PC-3 (cell line): ENCODE measurements at regions not wholly inside any gene's neighbourhood (a gene's known extent, or its start where the extent isn't known, plus 50 kb on each side); places are given as distances from the start of the nearest gene placed in this dataset.

Source experiments
- ATAC-seq: fragments of 200-7000 bp; cut with Tn5 transposase; 2 replicates; pipeline ENCODE4 v1.9.1; 2020; ENCODE audit warnings: mild to moderate bottlenecking, moderate library complexity
- BruUV-seq: library from RNA; stranded (reverse); fragments of 400-500 nt; replicated peaks from 2 replicates; lab custom pipeline; 2021; lab: Mats Ljungman, UMichigan
- CTCF ChIA-PET: fragments of 300-600 bp; sonication (Branson Sonifier 250); formaldehyde crosslinking; loops from one replicate; lab custom pipeline; 2022; ENCODE audit warnings: antibody characterized with exemption; lab: Charles Lee
- POLR2A ChIA-PET: fragments of 300-600 bp; sonication (Branson Sonifier 250); formaldehyde crosslinking; loops from one replicate; lab custom pipeline; 2022; ENCODE audit warnings: antibody characterized with exemption; ENCODE audit not compliant: unreplicated experiment; lab: Charles Lee
- DNase-seq: peaks from one replicate; pipeline ENCODE4 v3.0.0-alpha.2; 2015
- H2AFZ ChIP-seq: fragments of 300-600 bp; sonication (generic); 2 replicates; pipeline ENCODE4 v1.6.0; 2016; ENCODE audit warnings: antibody characterized with exemption, low read length
- H3F3A ChIP-seq: fragments of 300-600 bp; sonication (generic); one replicate; pipeline ENCODE4 v1.6.0; 2017; ENCODE audit warnings: antibody characterized with exemption, low read length, control low read depth, mild to moderate bottlenecking; ENCODE audit not compliant: unreplicated experiment
- H3K27ac ChIP-seq: fragments of 300-600 bp; sonication (generic); 2 replicates; pipeline ENCODE4 v1.5.1; 2016; ENCODE audit warnings: mild to moderate bottlenecking, low read length
- H3K27me3 ChIP-seq: fragments of 300-600 bp; sonication (generic); 2 replicates; pipeline ENCODE4 v1.6.1; 2016; ENCODE audit warnings: low read length, mixed read lengths
- H3K36me3 ChIP-seq: fragments of 300-600 bp; sonication (generic); 2 replicates; pipeline ENCODE4 v1.6.1; 2016; ENCODE audit warnings: low read depth, mixed run types, low read length, mixed read lengths
- H3K4me1 ChIP-seq: fragments of 300-600 bp; sonication (generic); 2 replicates; pipeline ENCODE4 v1.5.1; 2016; ENCODE audit warnings: low read length; ENCODE audit not compliant: insufficient read depth
- H3K4me2 ChIP-seq: fragments of 300-600 bp; sonication (generic); 2 replicates; pipeline ENCODE4 v1.6.0; 2016; ENCODE audit warnings: low read length
- H3K4me3 ChIP-seq: fragments of 300-600 bp; sonication (generic); 2 replicates; pipeline ENCODE4 v1.5.1; 2016; ENCODE audit warnings: mild to moderate bottlenecking, low read length, mixed read lengths
- H3K79me2 ChIP-seq: fragments of 300-600 bp; sonication (generic); 2 replicates; pipeline ENCODE4 v1.6.1; 2017; ENCODE audit warnings: low read length, mixed read lengths
- H3K9ac ChIP-seq: fragments of 300-600 bp; sonication (generic); 2 replicates; pipeline ENCODE4 v1.6.0; 2016; ENCODE audit warnings: mild to moderate bottlenecking, low read length
- H3K9me2 ChIP-seq: fragments of 300-600 bp; sonication (generic); replicated peaks from 2 replicates; pipeline ENCODE4 v1.6.1; 2016; ENCODE audit warnings: mixed run types, low read length, mixed read lengths
- H3K9me3 ChIP-seq: fragments of 300-600 bp; sonication (generic); 2 replicates; pipeline ENCODE4 v1.6.1; 2016; ENCODE audit warnings: low read length, mixed read lengths
- H4K20me1 ChIP-seq: fragments of 300-600 bp; sonication (generic); 2 replicates; pipeline ENCODE4 v1.6.1; 2016; ENCODE audit warnings: low read length, mixed read lengths
- CTCF ChIP-seq: fragments of 300-600 bp; sonication (generic); conservative IDR thresholded peaks from 2 replicates; pipeline ENCODE4 v1.5.1; 2017; ENCODE audit warnings: antibody characterized with exemption, low read depth, mild to moderate bottlenecking, low read length
- EZH2 ChIP-seq: fragments of 300-600 bp; sonication (generic); IDR thresholded peaks from one replicate; pipeline ENCODE4 v1.6.1; 2017; ENCODE audit warnings: antibody characterized with exemption, mild to moderate bottlenecking, low read length; ENCODE audit not compliant: unreplicated experiment
- EZH2phosphoT487 ChIP-seq: fragments of 300-600 bp; sonication (generic); IDR thresholded peaks from 2 replicates; pipeline ENCODE4 v1.6.1; 2018; ENCODE audit warnings: mild to moderate bottlenecking, antibody characterized with exemption, low read length, borderline replicate concordance
- intact Hi-C: fragments of 100-400 bp; cut with micrococcal nuclease; formaldehyde crosslinking; loops from 2 replicates; pipeline ENCODE4 v1.9.0; 2023

DNA sequence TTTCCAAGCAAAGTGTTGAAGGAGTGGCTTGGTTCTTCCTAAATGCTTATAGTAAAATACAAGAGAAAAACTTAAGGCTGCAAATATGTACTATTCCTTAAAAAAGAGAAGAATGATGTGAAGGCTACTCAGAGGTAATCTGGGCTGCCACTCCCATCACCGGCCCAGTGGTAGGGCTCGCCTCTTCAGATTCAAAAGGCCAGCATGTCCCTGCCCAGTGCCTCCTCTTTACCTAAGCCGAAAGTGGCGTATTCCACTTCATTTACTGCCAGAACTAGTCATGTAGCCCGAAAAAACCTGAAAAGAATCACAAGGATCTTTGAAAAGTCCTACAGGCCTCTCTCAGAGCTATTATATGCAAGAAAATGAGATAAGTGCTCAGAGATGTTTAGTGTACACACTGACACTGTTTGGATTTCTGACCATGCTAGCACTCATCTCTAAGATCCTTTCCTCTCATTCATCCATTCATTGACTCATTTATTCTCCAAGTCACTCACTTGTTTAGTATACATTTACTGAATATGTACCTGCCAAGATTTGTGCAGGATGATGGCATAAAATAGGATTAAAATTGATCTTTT lies 373.3 kb upstream of the THBS1 start:
- no peak for ATAC-seq
- Histone ChIP-seq H3K9me3 (0 out of 2 replicates have a peak, but pooled peaks cover 7% of the 10 kb centered on the region), H3K9me2 (no peaks in the 10 kb centered on the region), H3K4me3 (no peak overlapping the region), H3K4me1 (peaks cover 33% of the 10 kb centered on the region), H4K20me1 (no peaks in the 10 kb centered on the region), H2AFZ (no peak overlapping the region), H3K79me2 (no peaks in the 10 kb centered on the region), H3K9ac (no peak overlapping the region), H3K36me3 (peaks cover 10% of the 10 kb centered on the region; the same call in 1 of the 2 replicates), H3K27me3 (no peaks in the 10 kb centered on the region), H3F3A (peaks cover 4% of the 10 kb centered on the region), H3K27ac (no peak overlapping the region), H3K4me2 (no peak overlapping the region)
- POLR2A ChIA-PET, result interaction anchor here (0.5 kb wide), 1 partner anchor 414 kb away, joined by 3 read pairs; no protein-coding TSS in a partner anchor
- intact Hi-C loops, result no loop called here
- TF ChIP-seq EZH2phosphoT487, result no peak
- no peak for TF ChIP-seq EZH2
- no TSS peak for BruUV-seq
- no peak for DNase-seq
- CTCF ChIA-PET, result no interaction called here

- BruUV-seq, result no TSS peak
- H3K4me3 ChIP-seq, result no peak overlapping the region
- CTCF ChIA-PET, result no interaction called here
These were observed 372.7 kb upstream of the THBS1 start for GRCh38 chr15:39208187-39208586.

DNA sequence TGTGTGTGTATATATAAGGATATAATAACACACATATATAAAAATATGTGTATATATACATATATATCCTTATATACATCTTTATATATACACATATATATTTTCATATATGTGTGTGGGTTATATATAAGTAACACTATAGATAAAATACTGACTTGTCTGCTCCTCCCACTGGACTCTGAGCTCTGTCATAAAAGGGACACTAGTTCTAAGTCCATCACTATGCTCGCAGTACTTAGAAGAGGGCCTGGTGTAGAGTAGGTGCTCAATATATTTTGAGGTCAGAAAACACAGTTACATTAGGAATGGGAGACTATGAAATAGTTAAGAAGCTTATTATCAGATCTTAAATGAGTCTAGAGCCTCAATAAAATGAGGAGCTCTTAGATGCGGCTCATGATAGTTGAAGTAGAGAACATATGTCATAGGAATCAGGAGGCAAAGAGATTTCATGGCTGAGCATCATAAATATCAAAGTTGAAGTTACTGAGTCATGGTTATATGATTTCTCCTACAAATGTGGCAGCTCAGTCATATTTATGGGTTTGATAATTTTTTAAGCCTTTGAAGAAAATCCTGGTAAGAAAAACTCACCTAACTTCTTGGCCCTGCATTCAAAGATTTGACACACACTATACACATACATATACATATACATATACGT lies 371.2 kb upstream of the THBS1 start:
- BruUV-seq, result no TSS peak
- Histone ChIP-seq H3K79me2 (no peaks in the 10 kb centered on the region), H3K4me2 (no peak overlapping the region), H3K9me3 (0 out of 2 replicates have a peak, but pooled peaks cover 7% of the 10 kb centered on the region), H3K27ac (no peak overlapping the region), H3K27me3 (no peaks in the 10 kb centered on the region), H3K9ac (no peak overlapping the region), H3K36me3 (peaks cover 10% of the 10 kb centered on the region; the same call in 1 of the 2 replicates), H3K4me3 (no peak overlapping the region), H3F3A (no peaks in the 10 kb centered on the region), H3K4me1 (peaks cover 20% of the 10 kb centered on the region), H4K20me1 (no peaks in the 10 kb centered on the region), H3K9me2 (no peaks in the 10 kb centered on the region), H2AFZ (no peak overlapping the region)
- ChIA-PET CTCF (no interaction called here), POLR2A (no interaction called here)
- no peak for ATAC-seq
- no peak for TF ChIP-seq EZH2phosphoT487
- TF ChIP-seq EZH2, result no peak
- no peak for TF ChIP-seq CTCF
- no peak for DNase-seq
- intact Hi-C loops, result no loop called here

More at GRCh38 chr15:39208187-39208586, 372.7 kb upstream of the THBS1 start:
- no peak overlapping the region for H3K4me2 ChIP-seq
- intact Hi-C loops, result no loop called here
- 0 out of 2 replicates have a peak, but pooled peaks cover 7% of the 10 kb centered on the region for H3K9me3 ChIP-seq
- no peaks in the 10 kb centered on the region for H3K27me3 ChIP-seq
- POLR2A ChIA-PET, result interaction anchor here (0.5 to 0.6 kb wide), 2 partner anchors 259 to 414 kb away, joined by 3 to 7 read pairs; no protein-coding TSS in a partner anchor
- peaks cover 10% of the 10 kb centered on the region; the same call in 1 of the 2 replicates for H3K36me3 ChIP-seq
- DNase-seq, result no peak
- no peaks in the 10 kb centered on the region for H4K20me1 ChIP-seq
- peaks cover 28% of the 10 kb centered on the region for H3K4me1 ChIP-seq
- no peak for TF ChIP-seq CTCF
- TF ChIP-seq EZH2phosphoT487, result no peak
- TF ChIP-seq EZH2, result no peak
- peaks cover under 1% of the 10 kb centered on the region for H3F3A ChIP-seq
- no peaks in the 10 kb centered on the region for H3K79me2 ChIP-seq
- H3K9ac ChIP-seq, result no peak overlapping the region
- H2AFZ ChIP-seq, result no peak overlapping the region
- ATAC-seq, result no peak
- no peak overlapping the region for H3K27ac ChIP-seq
- H3K9me2 ChIP-seq, result no peaks in the 10 kb centered on the region
